H54 (cell line): ENCODE measurements at regions not wholly inside any gene's neighbourhood (a gene's known extent, or its start where the extent isn't known, plus 50 kb on each side); places are given as distances from the start of the nearest gene placed in this dataset.

Experiments
- DNase-seq: peaks from one replicate; pipeline ENCODE4 v3.0.0; 2011; ENCODE audit warnings: low spot score, mixed read lengths; ENCODE audit not compliant: insufficient read length
- FAIRE-seq: peaks from 3 replicates; lab custom pipeline; 2011; peaks lifted over from hg19 to GRCh38; lab: Jason Lieb, UNC
- POLR2A ChIP-seq: IDR thresholded peaks from 2 replicates; pipeline ENCODE4 v1.6.1; 2011; ENCODE audit warnings: low read depth, mild to moderate bottlenecking, low read length

GRCh38 chr1:98369463-98369862 lies 292.1 kb upstream of the SNX7 start:
- DNase-seq, result no peak
- no peak for FAIRE-seq
- TF ChIP-seq POLR2A, result no peak

GRCh38 chr1:98368995-98369394 lies 292.5 kb upstream of the SNX7 start:
- no peak for TF ChIP-seq POLR2A
- FAIRE-seq (no peak), DNase-seq (no peak)

- no peak for FAIRE-seq
Observed at GRCh38 chr1:98367426-98367825, 294.1 kb upstream of the SNX7 start.

GRCh38 chr1:98366343-98366742 lies 295.2 kb upstream of the SNX7 start:
- FAIRE-seq, result no peak
- DNase-seq, result no peak
- TF ChIP-seq POLR2A, result no peak

More at GRCh38 chr1:98367426-98367825, 294.1 kb upstream of the SNX7 start:
- no peak for DNase-seq
- TF ChIP-seq POLR2A, result no peak

- DNase-seq, result no peak
- TF ChIP-seq POLR2A, result no peak
- FAIRE-seq, result no peak
Observed at GRCh38 chr1:98364544-98364943, 297.0 kb upstream of the SNX7 start.

GRCh38 chr1:98360864-98361263 lies 300.7 kb upstream of the SNX7 start:
- no peak for FAIRE-seq
- no peak for TF ChIP-seq POLR2A
- no peak for DNase-seq

GRCh38 chr1:98355656-98356383 lies 305.7 kb upstream of the SNX7 start:
- no peak for TF ChIP-seq POLR2A
- DNase-seq (no peak), FAIRE-seq (peak; percentile 45)

GRCh38 chr1:98352378-98352777 lies 309.1 kb upstream of the SNX7 start:
- TF ChIP-seq POLR2A, result no peak
- DNase-seq (no peak), FAIRE-seq (no peak)

GRCh38 chr1:98351561-98351960 lies 310.0 kb upstream of the SNX7 start:
- FAIRE-seq (peak; percentile 65), DNase-seq (no peak)
- TF ChIP-seq POLR2A, result no peak

- DNase-seq (no peak), FAIRE-seq (no peak)
- no peak for TF ChIP-seq POLR2A
Observed at GRCh38 chr1:98345417-98345816, 316.1 kb upstream of the SNX7 start.

GRCh38 chr1:98344731-98345130 lies 316.8 kb upstream of the SNX7 start:
- no peak for TF ChIP-seq POLR2A
- DNase-seq (no peak), FAIRE-seq (peak; percentile 23)

- TF ChIP-seq POLR2A, result no peak
- no peak for DNase-seq
- no peak for FAIRE-seq
Observed at GRCh38 chr1:98342566-98342965, 319.0 kb upstream of the SNX7 start.

GRCh38 chr1:98340511-98340910 lies 321.0 kb upstream of the SNX7 start:
- DNase-seq (no peak), FAIRE-seq (no peak)
- TF ChIP-seq POLR2A, result no peak

GRCh38 chr1:98336472-98337083 lies 324.9 kb upstream of the SNX7 start:
- no peak for DNase-seq
- TF ChIP-seq POLR2A, result no peak
- FAIRE-seq, result peak; percentile 53

GRCh38 chr1:98333936-98334335 lies 327.6 kb upstream of the SNX7 start:
- DNase-seq, result no peak
- TF ChIP-seq POLR2A, result no peak
- FAIRE-seq, result no peak
